Panc1 (cell line): ENCODE measurements at regions not wholly inside any gene's neighbourhood (a gene's known extent, or its start where the extent isn't known, plus 50 kb on each side); places are given as distances from the start of the nearest gene placed in this dataset.

Source experiments
- ATAC-seq: fragments of 200-7000 bp; cut with Tn5 transposase; 2 replicates; pipeline ENCODE4 v1.9.1; 2020; ENCODE audit warnings: mild to moderate bottlenecking, moderate library complexity
- BruUV-seq: library from RNA; stranded (reverse); fragments of 400-500 nt; replicated peaks from 2 replicates; lab custom pipeline; 2021; lab: Mats Ljungman, UMichigan
- CTCF ChIA-PET: fragments of 300-600 bp; sonication (Branson Sonifier 250); formaldehyde crosslinking; loops from one replicate; lab custom pipeline; 2022; ENCODE audit warnings: antibody characterized with exemption; lab: Charles Lee
- POLR2A ChIA-PET: fragments of 300-600 bp; sonication (Branson Sonifier 250); formaldehyde crosslinking; loops from one replicate; lab custom pipeline; 2022; ENCODE audit warnings: antibody characterized with exemption; lab: Charles Lee
- DNase-seq: peaks from one replicate; pipeline ENCODE4 v3.0.0-alpha.2; 2010; ENCODE audit warnings: low read depth, low spot score
- H3K27ac ChIP-seq: 2 replicates; pipeline ENCODE4 v1.5.1; 2011; ENCODE audit warnings: mild to moderate bottlenecking, low read length, inconsistent platforms
- H3K27me3 ChIP-seq: fragments of 200-500 bp; sonication (Bioruptor generic); 2 replicates; pipeline ENCODE4 v1.6.0; 2014; ENCODE audit warnings: low read length, inconsistent platforms; ENCODE audit not compliant: control insufficient read depth, insufficient read depth
- H3K36me3 ChIP-seq: fragments of 200-500 bp; sonication (Bioruptor generic); 2 replicates; pipeline ENCODE4 v1.5.1; 2014; ENCODE audit warnings: inconsistent platforms, mild to moderate bottlenecking, low read length, moderate library complexity; ENCODE audit not compliant: control insufficient read depth, insufficient read depth
- H3K4me1 ChIP-seq: 2 replicates; pipeline ENCODE4 v1.5.1; 2011; ENCODE audit warnings: inconsistent platforms, mild to moderate bottlenecking, low read length, moderate library complexity; ENCODE audit not compliant: control insufficient read depth, insufficient read depth
- H3K4me3 ChIP-seq, 2 experiments: 2 replicates each; pipeline ENCODE4 v1.5.1; 2011 to 2012; ENCODE audit warnings: low read depth in 2 of 2, low read length in 2 of 2, mild to moderate bottlenecking in 2 of 2, inconsistent platforms in 1 of 2, moderate library complexity in 1 of 2
- H3K9me3 ChIP-seq: fragments of 200-500 bp; sonication (Bioruptor generic); 2 replicates; pipeline ENCODE4 v1.5.1; 2014; ENCODE audit warnings: low read depth, mild to moderate bottlenecking, inconsistent platforms, low read length, moderate library complexity; ENCODE audit not compliant: control insufficient read depth, insufficient read depth
- POLR2AphosphoS5 ChIP-seq: IDR thresholded peaks from 2 replicates; pipeline ENCODE4 v1.6.1; 2012; ENCODE audit warnings: mild to moderate bottlenecking, low read depth, low read length, moderate library complexity
- REST ChIP-seq, 2 experiments: IDR thresholded peaks; 2 replicates each; pipeline ENCODE4 v1.6.1; 2011 to 2012; ENCODE audit warnings: low read depth in 2 of 2, control low read depth in 1 of 2, low read length in 1 of 2, mild to moderate bottlenecking in 1 of 2, moderate library complexity in 1 of 2; ENCODE audit not compliant: insufficient read depth in 1 of 2
- SIN3A ChIP-seq: IDR thresholded peaks from 2 replicates; pipeline ENCODE4 v1.6.1; 2012; ENCODE audit warnings: low read depth, mild to moderate bottlenecking, low read length, moderate library complexity, borderline replicate concordance; ENCODE audit not compliant: insufficient read depth
- TCF7L2 ChIP-seq: IDR thresholded peaks from 2 replicates; pipeline ENCODE4 v1.6.1; 2011; ENCODE audit warnings: mild to moderate bottlenecking, low read depth, low read length, inconsistent platforms
- in situ Hi-C: cut with HindIII; loops from 2 replicates; pipeline ENCODE4 v1.10.0; 2016; ENCODE audit warnings: low sequenced_read_pairs, low pct_unique_long_range_greater_than_20kb
- intact Hi-C: fragments of 100-400 bp; cut with micrococcal nuclease; formaldehyde crosslinking; loops from one replicate; pipeline ENCODE4 v1.10.0; 2022; ENCODE audit not compliant: unreplicated experiment
- TF ChIP-seq, protein P1 (sequence below): fragments of 450-650 bp; IDR thresholded peaks from 2 replicates; pipeline ENCODE4 v1.5.1; 2017; ENCODE audit warnings: mild to moderate bottlenecking

DNA sequence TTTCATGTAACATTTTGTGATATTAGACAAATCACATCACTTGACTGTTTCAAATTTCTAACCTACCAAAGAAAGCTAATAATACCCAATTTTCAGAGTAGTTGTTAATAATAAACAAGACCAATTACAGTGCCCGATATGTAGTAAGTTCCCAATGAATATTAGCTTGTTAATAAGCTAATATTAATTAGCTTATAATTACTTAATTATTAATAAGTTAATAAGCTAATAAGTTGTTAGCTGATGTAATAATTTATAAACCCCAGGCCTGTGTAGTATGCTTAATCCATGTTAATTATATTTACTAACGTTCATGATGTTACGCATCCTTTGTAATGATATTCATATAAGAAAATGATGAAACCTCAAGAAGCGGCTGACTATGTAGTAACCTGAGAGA, 643.8 kb upstream of the KIRREL3 start:
- no peaks in the 10 kb centered on the region for H3K36me3 ChIP-seq
- no peaks in the 10 kb centered on the region for H3K4me1 ChIP-seq
- ChIA-PET CTCF (no interaction called here), POLR2A (no interaction called here)
- no TSS peak for BruUV-seq
- no peak overlapping the region for H3K27ac ChIP-seq
- no peak for ATAC-seq
- no peaks in the 10 kb centered on the region for H3K27me3 ChIP-seq
- H3K4me3 ChIP-seq: no peak overlapping the region
- 0 out of 2 replicates have a peak, but pooled peaks cover 5% of the 10 kb centered on the region for H3K9me3 ChIP-seq
- TF ChIP-seq, protein P1, sequence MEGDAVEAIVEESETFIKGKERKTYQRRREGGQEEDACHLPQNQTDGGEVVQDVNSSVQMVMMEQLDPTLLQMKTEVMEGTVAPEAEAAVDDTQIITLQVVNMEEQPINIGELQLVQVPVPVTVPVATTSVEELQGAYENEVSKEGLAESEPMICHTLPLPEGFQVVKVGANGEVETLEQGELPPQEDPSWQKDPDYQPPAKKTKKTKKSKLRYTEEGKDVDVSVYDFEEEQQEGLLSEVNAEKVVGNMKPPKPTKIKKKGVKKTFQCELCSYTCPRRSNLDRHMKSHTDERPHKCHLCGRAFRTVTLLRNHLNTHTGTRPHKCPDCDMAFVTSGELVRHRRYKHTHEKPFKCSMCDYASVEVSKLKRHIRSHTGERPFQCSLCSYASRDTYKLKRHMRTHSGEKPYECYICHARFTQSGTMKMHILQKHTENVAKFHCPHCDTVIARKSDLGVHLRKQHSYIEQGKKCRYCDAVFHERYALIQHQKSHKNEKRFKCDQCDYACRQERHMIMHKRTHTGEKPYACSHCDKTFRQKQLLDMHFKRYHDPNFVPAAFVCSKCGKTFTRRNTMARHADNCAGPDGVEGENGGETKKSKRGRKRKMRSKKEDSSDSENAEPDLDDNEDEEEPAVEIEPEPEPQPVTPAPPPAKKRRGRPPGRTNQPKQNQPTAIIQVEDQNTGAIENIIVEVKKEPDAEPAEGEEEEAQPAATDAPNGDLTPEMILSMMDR: no peak
- no peak for TF ChIP-seq REST (IDR thresholded peaks at IDR 0.05; ENCODE audit: insufficient read depth in 1 of 2, low read depth in 2 of 2, low read length in 1 of 2)
- no peak for TF ChIP-seq SIN3A
- TF ChIP-seq POLR2AphosphoS5: no peak
- no peak for TF ChIP-seq TCF7L2
- in situ Hi-C loops: no loop called here
- DNase-seq: no peak
- intact Hi-C loops: no loop called here

DNA sequence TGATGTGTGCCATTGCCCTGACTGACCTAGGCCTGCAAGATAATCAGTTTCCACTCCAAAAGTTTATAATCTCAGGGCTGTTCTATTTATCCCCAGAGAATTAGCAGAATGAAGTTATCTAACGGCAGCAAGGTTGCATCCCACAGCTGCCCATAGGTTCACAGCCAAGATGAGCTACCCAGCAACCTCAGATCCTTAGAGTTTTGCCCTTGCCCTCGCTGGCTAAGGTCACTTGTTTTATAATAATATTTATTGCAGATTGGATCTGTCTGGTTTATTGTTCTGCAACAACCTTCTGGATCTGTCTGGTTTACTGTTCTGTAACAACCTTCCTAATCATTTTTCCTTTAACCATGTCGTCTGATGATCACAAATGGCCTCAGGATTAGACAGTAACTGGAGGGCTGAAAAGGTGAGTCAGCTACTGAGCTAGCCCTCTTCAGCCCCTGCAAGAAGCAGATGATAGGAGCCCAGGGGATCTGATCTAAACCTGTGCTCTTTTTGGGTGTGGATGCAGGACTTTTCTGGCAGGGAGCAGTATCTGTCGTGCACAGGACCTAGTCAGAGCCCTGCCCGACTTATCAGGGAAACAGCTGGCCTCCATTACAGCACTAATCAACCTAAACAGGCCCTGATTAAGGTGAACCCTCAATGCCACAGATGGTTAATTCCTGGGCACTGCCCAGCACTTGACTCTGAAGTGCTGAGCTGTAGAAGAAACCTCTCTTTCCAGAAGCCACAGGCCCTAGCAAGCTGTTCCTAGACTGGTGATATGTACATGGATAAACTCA, 642.9 kb upstream of the KIRREL3 start:
- H3K36me3 ChIP-seq: no peaks in the 10 kb centered on the region
- H3K27ac ChIP-seq: no peak overlapping the region
- DNase-seq: no peak
- ChIA-PET CTCF (no interaction called here), POLR2A (no interaction called here)
- in situ Hi-C loops: no loop called here
- H3K4me1 ChIP-seq: no peaks in the 10 kb centered on the region
- H3K27me3 ChIP-seq: no peaks in the 10 kb centered on the region
- no peak overlapping the region for H3K4me3 ChIP-seq
- ATAC-seq: no peak
- intact Hi-C loops: no loop called here
- no TSS peak for BruUV-seq
- 0 out of 2 replicates have a peak, but pooled peaks cover under 1% of the 10 kb centered on the region for H3K9me3 ChIP-seq
- TF ChIP-seq, protein P1: no peak
- TF ChIP-seq SIN3A: no peak
- no peak for TF ChIP-seq POLR2AphosphoS5
- TF ChIP-seq TCF7L2: no peak
- no peak for TF ChIP-seq REST (IDR thresholded peaks at IDR 0.05; ENCODE audit: insufficient read depth in 1 of 2, low read depth in 2 of 2, low read length in 1 of 2)
